Skeletal muscle tissue (tissue), 3 donors: ENCODE measurements at regions not wholly inside any gene's neighbourhood (a gene's known extent, or its start where the extent isn't known, plus 50 kb on each side); places are given as distances from the start of the nearest gene placed in this dataset.
"Not testable (repeated sequence)": the region's sequence is repeated elsewhere in the genome, so short reads cannot be mapped to it uniquely, and the experiment has no call there.

Experiments
- H3K27ac ChIP-seq: one replicate; pipeline ENCODE4 v1.7.0; 2013; ENCODE audit warnings: mild to moderate bottlenecking, low read depth, low read length, inconsistent platforms
- H3K27me3 ChIP-seq, 3 donors: one replicate each; pipeline ENCODE4 v1.7.0; 2013; ENCODE audit warnings: low read length in 3 of 3; ENCODE audit not compliant: control insufficient read depth in 3 of 3, insufficient read depth in 3 of 3
- H3K36me3 ChIP-seq, 3 donors: one replicate each; pipeline ENCODE4 v1.7.0; 2013; ENCODE audit warnings: low read length in 3 of 3; ENCODE audit not compliant: control insufficient read depth in 3 of 3, insufficient read depth in 3 of 3
- H3K4me1 ChIP-seq, 3 donors: one replicate each; pipeline ENCODE4 v1.7.0; 2013; ENCODE audit warnings: low read length in 3 of 3, mild to moderate bottlenecking in 3 of 3; ENCODE audit not compliant: control insufficient read depth in 3 of 3, insufficient read depth in 3 of 3
- H3K4me3 ChIP-seq, 3 donors: one replicate each; pipeline ENCODE4 v1.7.0; 2013; ENCODE audit warnings: low read length in 3 of 3
- H3K9ac ChIP-seq, 3 donors: one replicate each; pipeline ENCODE4 v1.7.0; 2013; ENCODE audit warnings: low read length in 3 of 3, mild to moderate bottlenecking in 3 of 3, moderate library complexity in 2 of 3, low read depth in 1 of 3
- H3K9me3 ChIP-seq, 3 donors: one replicate each; pipeline ENCODE4 v1.7.0; 2013; ENCODE audit warnings: low read length in 3 of 3; ENCODE audit not compliant: control insufficient read depth in 3 of 3
- donor health status: Osteomylitis.

DNA sequence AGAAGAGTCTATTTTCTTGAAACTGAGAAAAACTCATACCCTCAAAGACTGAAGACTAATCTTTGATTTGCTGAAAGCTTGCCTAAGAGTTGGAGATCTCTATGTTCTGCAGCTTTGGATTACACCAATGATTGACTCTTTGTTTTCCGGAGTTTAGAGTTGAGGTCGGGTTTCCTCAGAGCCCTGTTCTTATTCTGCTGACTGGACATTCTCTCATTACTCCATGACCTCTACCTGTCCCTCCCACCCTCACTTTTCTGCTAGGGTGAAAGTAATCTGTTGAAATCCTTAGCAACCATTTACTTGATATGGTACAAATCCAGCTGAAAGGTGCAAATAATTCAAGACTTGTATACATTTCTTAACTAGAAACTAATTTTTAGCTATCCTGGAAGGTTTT is 421.5 kb upstream of the FRG1 start:
- Histone ChIP-seq H3K36me3 (no peaks in the 10 kb centered on the region), H3K27me3 (no peaks in the 10 kb centered on the region), H3K9ac (no peak overlapping the region), H3K27ac (no peak overlapping the region), H3K9me3 (peaks cover 0 to 2% (median 0%) of the 10 kb centered on the region in 3 donors), H3K4me1 (no peaks in the 10 kb centered on the region), H3K4me3 (no peak overlapping the region)

DNA sequence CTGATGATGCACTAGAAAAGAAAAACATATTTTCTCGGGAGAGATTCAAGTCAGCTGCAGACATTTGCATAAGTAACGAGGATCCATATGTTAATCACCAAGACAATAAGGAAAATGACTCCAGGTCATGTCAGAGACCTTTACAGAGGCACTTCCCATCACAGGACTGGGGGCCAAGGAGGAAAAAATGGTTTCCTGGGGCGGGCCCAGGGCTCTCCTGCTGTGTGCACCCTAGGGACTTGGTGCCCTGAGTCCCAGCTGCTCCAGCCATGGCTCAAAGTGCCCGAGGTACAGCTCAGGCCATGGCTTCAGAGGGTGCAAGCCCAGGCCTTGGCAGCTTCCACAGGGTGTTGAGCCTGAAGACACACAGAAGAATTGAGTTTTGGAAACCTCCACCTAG is 415.4 kb upstream of the FRG1 start:
- H3K9me3 ChIP-seq, result peaks cover 0 to 5% (median 4%) of the 10 kb centered on the region in 3 donors

DNA sequence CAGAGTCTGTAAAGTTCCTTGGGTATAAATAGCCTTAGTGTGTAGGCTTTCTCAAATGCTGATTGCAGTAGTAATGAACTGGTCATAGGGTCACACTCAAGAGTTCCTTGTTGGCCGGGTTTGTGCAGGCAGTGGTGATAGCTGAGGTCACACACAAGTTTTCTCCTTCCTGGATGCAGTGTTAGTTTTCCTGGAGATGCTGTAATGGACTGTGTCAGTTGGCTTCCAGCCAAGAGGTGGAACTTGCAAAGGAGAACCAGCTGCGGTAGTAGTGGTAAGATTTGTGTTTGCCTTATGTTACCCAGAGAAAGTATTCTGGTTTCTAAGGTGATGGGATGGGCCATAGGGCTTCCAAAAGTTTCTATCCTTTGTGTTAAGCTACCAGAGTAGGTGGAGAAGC is 409.8 kb upstream of the FRG1 start:
- Histone ChIP-seq H3K9me3 (peaks cover 4 to 14% (median 6%) of the 10 kb centered on the region in 3 donors), H3K4me1 (no peaks in the 10 kb centered on the region), H3K4me3 (no peak overlapping the region), H3K27ac (no peak overlapping the region), H3K36me3 (no peaks in the 10 kb centered on the region), H3K9ac (no peak overlapping the region), H3K27me3 (no peaks in the 10 kb centered on the region)

More for the DNA sequence above, 415.4 kb upstream of the FRG1 start:
- no peaks in the 10 kb centered on the region for H3K4me1 ChIP-seq
- H3K27me3 ChIP-seq, result no peaks in the 10 kb centered on the region
- no peak overlapping the region for H3K4me3 ChIP-seq
- no peak overlapping the region for H3K27ac ChIP-seq
- H3K9ac ChIP-seq, result no peak overlapping the region
- H3K36me3 ChIP-seq, result no peaks in the 10 kb centered on the region

DNA sequence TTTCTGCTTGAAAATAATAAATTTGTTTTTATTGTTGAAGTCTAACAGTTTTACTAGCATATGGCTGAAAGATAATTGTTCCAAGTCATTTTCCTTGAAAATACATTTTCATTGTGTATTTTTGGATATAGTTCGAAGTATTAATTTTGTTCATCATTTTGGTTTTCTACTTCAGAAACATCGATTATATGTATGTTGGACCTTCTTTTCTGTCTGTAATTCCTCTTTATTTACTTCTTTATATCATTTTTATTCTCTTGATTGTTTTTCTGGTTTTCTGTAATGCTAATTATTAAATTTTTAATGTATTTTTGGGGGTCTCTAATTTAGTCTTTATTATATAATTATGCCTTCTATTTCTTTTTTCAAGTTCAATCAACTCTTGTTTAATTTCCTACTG is 407.1 kb upstream of the FRG1 start:
- Histone ChIP-seq H3K9me3 (peaks cover 2 to 12% (median 11%) of the 10 kb centered on the region in 3 donors), H3K27me3 (no peaks in the 10 kb centered on the region), H3K36me3 (no peaks in the 10 kb centered on the region), H3K4me3 (no peak overlapping the region), H3K4me1 (no peaks in the 10 kb centered on the region), H3K27ac (no peak overlapping the region), H3K9ac (no peak overlapping the region)

DNA sequence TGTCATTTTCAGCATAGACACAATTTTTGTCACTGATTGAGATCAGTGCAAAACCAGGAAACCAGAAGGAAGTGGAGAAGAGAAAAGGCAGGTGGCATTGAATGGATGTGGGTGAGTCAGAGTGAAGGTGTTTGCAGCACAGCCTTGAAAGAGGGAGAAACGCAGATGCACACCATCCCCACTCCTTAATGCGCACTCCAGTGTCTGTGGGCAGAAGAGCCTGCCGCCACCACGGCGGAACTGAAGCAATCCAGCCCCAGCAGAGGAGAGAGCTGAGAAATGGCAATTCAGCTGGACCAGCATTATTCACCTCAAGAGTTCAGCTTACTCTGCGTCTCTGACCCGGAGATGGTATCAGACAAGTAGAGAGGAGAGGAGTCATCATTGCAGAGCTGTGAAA is 393.1 kb upstream of the FRG1 start:
- no peaks in the 10 kb centered on the region for H3K9me3 ChIP-seq
- no peaks in the 10 kb centered on the region for H3K36me3 ChIP-seq
- no peak overlapping the region for H3K9ac ChIP-seq
- no peak overlapping the region for H3K4me3 ChIP-seq
- no peak overlapping the region for H3K27ac ChIP-seq
- H3K4me1 ChIP-seq, result no peaks in the 10 kb centered on the region
- no peaks in the 10 kb centered on the region for H3K27me3 ChIP-seq

DNA sequence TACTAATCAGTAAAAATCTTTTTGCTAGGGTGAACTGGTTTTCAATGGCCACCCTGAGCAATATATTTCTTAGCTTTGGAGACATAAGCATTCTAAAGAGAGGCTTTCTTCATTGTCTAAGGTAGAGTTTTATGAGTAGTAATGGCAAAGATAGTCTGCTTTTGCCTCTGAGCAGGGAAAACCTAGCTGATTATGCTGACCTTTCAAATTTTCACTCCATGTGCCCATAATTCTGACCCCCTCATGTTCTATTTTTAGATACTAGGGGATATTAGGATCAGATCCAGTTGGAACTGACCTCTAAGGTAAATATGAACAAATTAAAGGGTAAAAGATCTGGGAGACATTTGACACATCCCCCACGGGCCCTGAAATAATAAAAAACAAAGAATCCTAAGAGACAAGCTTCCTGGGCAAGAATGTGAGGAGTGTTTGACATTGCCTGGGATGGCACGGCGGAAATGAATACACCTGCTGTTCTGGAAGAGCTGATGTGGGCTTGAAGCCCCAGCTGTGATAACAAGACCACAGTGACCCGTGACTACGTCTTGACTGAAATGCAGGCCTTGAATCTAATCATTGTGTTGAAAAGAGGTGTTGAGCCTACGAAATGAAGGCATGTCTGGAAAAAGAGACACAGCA is 392.1 kb upstream of the FRG1 start:
- no peak overlapping the region for H3K4me3 ChIP-seq
- no peaks in the 10 kb centered on the region for H3K4me1 ChIP-seq
- no peak overlapping the region for H3K9ac ChIP-seq
- no peaks in the 10 kb centered on the region for H3K9me3 ChIP-seq
- no peaks in the 10 kb centered on the region for H3K36me3 ChIP-seq
- H3K27me3 ChIP-seq, result no peaks in the 10 kb centered on the region
- H3K27ac ChIP-seq, result no peak overlapping the region

DNA sequence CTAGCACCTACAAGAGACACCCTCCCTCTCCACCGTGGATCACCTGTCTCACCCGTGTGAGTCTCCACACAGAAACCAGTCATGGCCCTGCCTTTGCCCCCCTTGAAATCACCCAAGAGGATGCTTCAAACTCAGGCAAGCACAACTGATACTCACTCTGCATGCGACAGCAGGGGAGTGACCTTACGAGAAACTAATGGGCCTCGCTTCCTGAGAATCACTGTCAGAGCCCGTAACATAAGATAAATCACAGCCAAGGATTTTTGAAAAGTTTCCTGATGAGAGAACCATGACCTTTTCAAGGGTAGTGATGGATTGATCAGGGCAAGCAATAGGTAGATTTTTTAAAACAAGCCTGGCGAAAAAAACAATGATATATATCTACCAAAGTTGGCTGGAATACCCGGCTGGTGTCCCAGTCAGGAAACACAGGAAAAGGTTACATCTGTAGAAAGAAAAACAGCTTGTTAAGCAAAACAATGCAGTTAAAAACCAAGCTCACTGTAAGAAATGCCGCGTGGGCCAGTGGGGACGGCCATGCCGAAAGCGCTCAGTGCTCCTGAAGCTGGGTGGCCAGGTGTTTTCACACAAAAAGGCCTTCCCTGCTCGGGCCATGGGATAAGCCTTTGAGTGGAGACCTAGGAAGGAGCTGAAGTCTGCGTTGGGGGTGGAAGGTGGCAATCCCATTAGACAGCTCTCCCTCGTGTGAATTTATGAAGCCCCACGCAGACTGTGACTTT is 388.6 kb upstream of the FRG1 start:
- H3K4me3 ChIP-seq, H3K4me1 ChIP-seq, H3K27ac ChIP-seq, H3K36me3 ChIP-seq, H3K9ac ChIP-seq, H3K9me3 ChIP-seq, H3K27me3 ChIP-seq: not testable (repeated sequence)

DNA sequence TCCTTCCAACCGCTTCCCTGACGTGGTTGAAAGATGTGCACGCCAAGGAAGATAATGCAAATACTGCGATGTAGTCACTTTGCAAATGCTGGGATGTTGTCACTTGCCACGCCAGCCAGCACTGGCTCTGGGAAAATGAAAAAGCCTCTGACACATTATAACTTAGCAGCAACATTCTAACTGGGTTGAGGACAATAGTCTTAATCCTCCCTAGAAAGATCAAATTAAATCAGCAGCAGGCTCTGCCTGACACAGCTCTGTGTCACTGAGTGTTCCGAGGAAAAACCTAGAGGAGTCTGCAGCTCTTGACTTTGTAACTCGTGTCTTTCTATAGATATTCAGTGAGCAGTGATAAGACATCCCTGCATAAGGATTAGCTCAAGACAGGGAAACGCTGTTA is 380.1 kb upstream of the FRG1 start:
- H3K27ac ChIP-seq, H3K9me3 ChIP-seq: not testable (repeated sequence)

DNA sequence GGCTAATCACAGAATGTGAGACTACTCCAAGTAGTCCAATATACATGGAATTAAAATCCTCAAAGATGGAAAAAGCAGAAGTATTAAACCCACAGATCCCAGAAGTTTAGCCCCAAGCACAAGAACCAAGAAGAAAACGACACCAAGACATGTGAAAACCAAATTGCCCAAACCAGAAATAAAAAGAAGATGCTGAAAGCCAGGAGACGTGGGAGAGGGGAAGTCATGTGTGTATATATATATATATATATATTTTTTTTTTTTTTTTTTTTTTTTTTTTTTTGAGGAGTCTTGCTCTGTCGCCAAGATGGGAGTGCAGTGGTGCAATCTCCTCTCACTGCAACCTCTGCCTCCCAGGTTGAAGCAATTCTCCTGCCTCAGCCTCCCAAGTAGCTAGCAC is 376.9 kb upstream of the FRG1 start:
- not testable (repeated sequence) for H3K9me3 ChIP-seq, H3K36me3 ChIP-seq, H3K4me3 ChIP-seq, H3K27ac ChIP-seq, H3K27me3 ChIP-seq, H3K4me1 ChIP-seq, H3K9ac ChIP-seq

More for the DNA sequence above, 380.1 kb upstream of the FRG1 start:
- not testable (repeated sequence) for H3K4me3 ChIP-seq, H3K36me3 ChIP-seq, H3K27me3 ChIP-seq, H3K4me1 ChIP-seq, H3K9ac ChIP-seq

DNA sequence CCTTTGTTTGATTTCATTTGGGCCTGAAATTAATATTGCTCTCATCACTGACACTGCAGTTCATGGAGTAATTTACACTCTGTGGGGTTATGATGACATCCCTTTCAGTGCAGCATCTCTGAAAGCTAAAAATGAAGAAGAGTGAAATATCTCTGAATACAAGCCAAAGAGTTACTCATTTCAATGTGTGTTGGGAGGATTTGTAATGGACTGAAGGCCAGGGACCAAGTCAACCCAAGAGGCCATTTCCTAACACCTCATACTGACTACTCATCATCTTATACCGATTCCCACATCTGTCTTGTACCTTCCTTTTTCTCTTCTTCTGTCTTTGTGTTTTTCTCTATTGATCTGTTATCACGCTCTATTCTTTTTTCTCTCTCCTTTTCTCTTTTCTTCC is 374.4 kb upstream of the FRG1 start:
- H3K9ac ChIP-seq, H3K9me3 ChIP-seq, H3K36me3 ChIP-seq, H3K4me1 ChIP-seq, H3K4me3 ChIP-seq, H3K27ac ChIP-seq, H3K27me3 ChIP-seq: not testable (repeated sequence)
